GM12873 (cell line): ENCODE measurements at regions not wholly inside any gene's neighbourhood (a gene's known extent, or its start where the extent isn't known, plus 50 kb on each side); places are given as distances from the start of the nearest gene placed in this dataset.

Experiments used
- CTCF ChIP-seq: IDR thresholded peaks from 2 replicates; pipeline ENCODE4 v1.5.1; 2012; ENCODE audit warnings: low read depth, mild to moderate bottlenecking, moderate library complexity, low read length, control low read depth; ENCODE audit not compliant: insufficient read depth; ENCODE audit errors: missing control alignments

- no peak for TF ChIP-seq CTCF
Observed at GRCh38 chr1:193766329-193766728, 579.9 kb upstream of the B3GALT2 start.

- no peak for TF ChIP-seq CTCF
Observed at GRCh38 chr1:193763266-193763665, 576.9 kb upstream of the B3GALT2 start.

DNA sequence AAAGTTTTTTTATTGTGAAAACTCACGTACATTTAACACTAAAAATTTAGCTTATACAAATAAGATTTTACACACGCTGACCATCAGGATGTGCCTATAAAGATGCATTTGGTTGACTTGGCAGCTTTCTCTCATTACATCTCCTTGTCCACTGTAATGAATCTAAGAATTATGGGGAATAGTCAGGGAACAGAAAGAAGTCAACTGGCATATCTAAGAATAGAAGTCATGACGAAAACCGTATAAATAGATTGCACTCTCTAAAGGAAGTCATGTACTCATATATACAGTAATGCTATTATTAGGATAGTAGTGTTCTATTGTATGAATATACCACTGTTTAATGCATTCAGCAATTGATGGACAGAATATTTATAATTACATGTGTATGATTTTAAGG is 575.8 kb upstream of the B3GALT2 start:
- TF ChIP-seq CTCF = no peak

GRCh38 chr1:193755441-193755840 is 569.0 kb upstream of the B3GALT2 start:
- TF ChIP-seq CTCF = no peak

GRCh38 chr1:193754732-193755427 is 568.5 kb upstream of the B3GALT2 start:
- peak; percentile 14 for TF ChIP-seq CTCF

DNA sequence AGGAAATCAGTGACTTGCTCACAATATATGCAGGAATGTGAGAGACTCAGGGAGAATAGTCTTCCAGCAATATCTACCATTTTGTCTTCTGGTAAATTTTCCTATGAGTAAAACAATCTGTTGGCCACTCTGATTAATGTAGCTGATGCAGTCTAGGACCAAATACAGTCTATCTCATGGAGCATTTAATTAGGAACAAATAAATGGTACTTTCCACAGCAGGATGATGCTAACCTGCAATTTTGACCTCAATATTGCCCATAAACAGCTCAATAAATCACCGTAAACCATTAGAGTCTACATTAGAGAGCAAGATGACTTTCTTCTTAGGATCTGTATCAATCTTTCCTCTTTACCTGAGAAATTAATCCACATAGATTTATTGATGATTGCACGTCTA is 567.7 kb upstream of the B3GALT2 start:
- TF ChIP-seq CTCF = no peak

- TF ChIP-seq CTCF = no peak
Observed at GRCh38 chr1:193753038-193753756, 566.8 kb upstream of the B3GALT2 start.
